Neural cell (in vitro differentiated cells): ENCODE measurements at regions not wholly inside any gene's neighbourhood (a gene's known extent, or its start where the extent isn't known, plus 50 kb on each side); places are given as distances from the start of the nearest gene placed in this dataset.

ENCODE experiments used
- H2AFZ ChIP-seq: fragments of 200-600, 300-800 bp; sonication (generic), shearing (Covaris generic); 2 replicates; pipeline ENCODE4 v1.6.0; 2014; ENCODE audit warnings: low read depth, mild to moderate bottlenecking, antibody characterized with exemption, low read length, moderate library complexity
- H3F3A ChIP-seq: fragments of 200-600 bp; shearing (Covaris generic); 2 replicates; pipeline ENCODE4 v1.6.1; 2016; ENCODE audit warnings: mild to moderate bottlenecking, moderate library complexity, mixed read lengths, antibody characterized with exemption, low read length; ENCODE audit not compliant: insufficient read depth, poor library complexity, severe bottlenecking
- H3K27ac ChIP-seq: fragments of 200-600, 300-800 bp; sonication (generic), shearing (Covaris generic); 2 replicates; pipeline ENCODE4 v1.5.1; 2014; ENCODE audit warnings: mild to moderate bottlenecking, low read length, moderate library complexity
- H3K27me3 ChIP-seq: fragments of 300-800, 200-600 bp; sonication (generic), shearing (Covaris generic); 2 replicates; pipeline ENCODE4 v1.6.0; 2014; ENCODE audit warnings: mild to moderate bottlenecking, low read depth, low read length, moderate library complexity; ENCODE audit not compliant: insufficient read depth
- H3K36me3 ChIP-seq: fragments of 300-800, 200-600 bp; sonication (generic), shearing (Covaris generic); 2 replicates; pipeline ENCODE4 v1.5.1; 2014; ENCODE audit warnings: mild to moderate bottlenecking, antibody characterized with exemption, low read length, moderate library complexity; ENCODE audit not compliant: insufficient read depth
- H3K4me2 ChIP-seq: fragments of 300-800, 200-600 bp; sonication (generic), shearing (Covaris generic); 2 replicates; pipeline ENCODE4 v1.6.0; 2014; ENCODE audit warnings: mild to moderate bottlenecking, low read length
- H3K4me3 ChIP-seq: fragments of 300-800, 200-600 bp; sonication (generic), shearing (Covaris generic); 2 replicates; pipeline ENCODE4 v1.5.1; 2014; ENCODE audit warnings: mild to moderate bottlenecking, low read length, moderate library complexity
- H3K79me2 ChIP-seq: fragments of 200-600 bp; shearing (Covaris generic); replicated peaks from 2 replicates; pipeline ENCODE4 v1.6.0; 2014; ENCODE audit warnings: mild to moderate bottlenecking, low read length, moderate library complexity; ENCODE audit not compliant: insufficient read depth
- H3K9ac ChIP-seq: fragments of 300-800, 200-600 bp; sonication (generic), shearing (Covaris generic); 2 replicates; pipeline ENCODE4 v1.6.1; 2016; ENCODE audit warnings: mild to moderate bottlenecking, low read length, mixed read lengths
- H3K9me2 ChIP-seq: fragments of 200-600 bp; shearing (Covaris generic); 2 replicates; pipeline ENCODE4 v1.6.1; 2016; ENCODE audit warnings: mild to moderate bottlenecking, low read length, mixed read lengths; ENCODE audit not compliant: insufficient read depth
- H3K9me3 ChIP-seq: fragments of 200-600, 300-800 bp; sonication (generic), shearing (Covaris generic); 2 replicates; pipeline ENCODE4 v1.6.1; 2016; ENCODE audit warnings: mild to moderate bottlenecking, mixed run types, low read length, moderate library complexity, mixed read lengths
- H4K20me1 ChIP-seq: fragments of 200-600 bp; shearing (Covaris generic); 2 replicates; pipeline ENCODE4 v1.6.1; 2016; ENCODE audit warnings: mild to moderate bottlenecking, mixed run types; ENCODE audit not compliant: insufficient read depth
- CTCF ChIP-seq: fragments of 450-650 bp; IDR thresholded peaks from 2 replicates; pipeline ENCODE4 v1.5.1; 2014; ENCODE audit warnings: antibody characterized with exemption, mild to moderate bottlenecking, moderate library complexity; ENCODE audit not compliant: poor library complexity, severe bottlenecking
- EP300 ChIP-seq: fragments of 450-650 bp; conservative IDR thresholded peaks from 2 replicates; pipeline ENCODE4 v1.6.1; 2014; ENCODE audit warnings: antibody characterized with exemption, mild to moderate bottlenecking, moderate library complexity; ENCODE audit not compliant: poor library complexity, severe bottlenecking
- EZH2 ChIP-seq: fragments of 200-600, 300-800 bp; shearing (Covaris generic), sonication (generic); IDR thresholded peaks from 2 replicates; pipeline ENCODE4 v1.6.1; 2014; ENCODE audit warnings: antibody characterized with exemption, low read length, borderline replicate concordance, mild to moderate bottlenecking; ENCODE audit not compliant: insufficient read depth, poor library complexity, severe bottlenecking
- MXI1 ChIP-seq: fragments of 450-650 bp; conservative IDR thresholded peaks from 2 replicates; pipeline ENCODE4 v1.6.1; 2014; ENCODE audit warnings: antibody characterized with exemption, mild to moderate bottlenecking; ENCODE audit not compliant: poor library complexity, severe bottlenecking
- POLR2AphosphoS5 ChIP-seq: IDR thresholded peaks from 2 replicates; pipeline ENCODE4 v1.6.1; 2012
- RAD21 ChIP-seq: fragments of 450-650 bp; conservative IDR thresholded peaks from 2 replicates; pipeline ENCODE4 v1.6.1; 2014; ENCODE audit warnings: antibody characterized with exemption, mild to moderate bottlenecking, moderate library complexity
- SMC3 ChIP-seq: fragments of 450-650 bp; conservative IDR thresholded peaks from 2 replicates; pipeline ENCODE4 v1.6.1; 2014; ENCODE audit warnings: antibody characterized with exemption, mild to moderate bottlenecking, moderate library complexity; ENCODE audit not compliant: poor library complexity
- TAF1 ChIP-seq: IDR thresholded peaks from 2 replicates; pipeline ENCODE4 v1.6.1; 2012; ENCODE audit warnings: low read depth
- TF ChIP-seq, protein P1 (sequence below): IDR thresholded peaks from 2 replicates; pipeline ENCODE4 v1.6.1; 2012; ENCODE audit warnings: borderline replicate concordance

- peaks cover 7% of the 10 kb centered on the region for H3F3A ChIP-seq
- H3K79me2 ChIP-seq = no peaks in the 10 kb centered on the region
- H3K27ac ChIP-seq = no peak overlapping the region
- no peaks in the 10 kb centered on the region for H3K9me2 ChIP-seq
- H3K9me3 ChIP-seq = no peaks in the 10 kb centered on the region
- H3K4me2 ChIP-seq = no peak overlapping the region
- no peak overlapping the region for H3K4me3 ChIP-seq
- no peaks in the 10 kb centered on the region for H3K27me3 ChIP-seq
- TF ChIP-seq EP300 (peak; percentile 95), RAD21 (no peak), MXI1 (no peak), POLR2AphosphoS5 (peak; percentile 72), EZH2 (no peak)
- H3K9ac ChIP-seq = no peak overlapping the region
- H3K36me3 ChIP-seq = no peaks in the 10 kb centered on the region
- H4K20me1 ChIP-seq = no peaks in the 10 kb centered on the region
- no peak overlapping the region for H2AFZ ChIP-seq
Measured at GRCh38 chr1:83015163-83015562, 983.8 kb downstream of the TTLL7 start.

GRCh38 chr1:83012950-83013349, 986.0 kb downstream of the TTLL7 start:
- no peaks in the 10 kb centered on the region for H3K79me2 ChIP-seq
- H3K9me3 ChIP-seq = no peaks in the 10 kb centered on the region
- H3K27me3 ChIP-seq = no peaks in the 10 kb centered on the region
- no peaks in the 10 kb centered on the region for H4K20me1 ChIP-seq
- H3K9ac ChIP-seq = no peak overlapping the region
- H3K4me3 ChIP-seq = no peak overlapping the region
- H3K4me2 ChIP-seq = no peak overlapping the region
- no peak overlapping the region for H2AFZ ChIP-seq
- no peaks in the 10 kb centered on the region for H3K9me2 ChIP-seq
- TF ChIP-seq TAF1 (no peak), SMC3 (no peak), CTCF (no peak), RAD21 (no peak), POLR2AphosphoS5 (no peak), EZH2 (no peak), MXI1 (no peak), EP300 (no peak)
- TF ChIP-seq, protein P1, sequence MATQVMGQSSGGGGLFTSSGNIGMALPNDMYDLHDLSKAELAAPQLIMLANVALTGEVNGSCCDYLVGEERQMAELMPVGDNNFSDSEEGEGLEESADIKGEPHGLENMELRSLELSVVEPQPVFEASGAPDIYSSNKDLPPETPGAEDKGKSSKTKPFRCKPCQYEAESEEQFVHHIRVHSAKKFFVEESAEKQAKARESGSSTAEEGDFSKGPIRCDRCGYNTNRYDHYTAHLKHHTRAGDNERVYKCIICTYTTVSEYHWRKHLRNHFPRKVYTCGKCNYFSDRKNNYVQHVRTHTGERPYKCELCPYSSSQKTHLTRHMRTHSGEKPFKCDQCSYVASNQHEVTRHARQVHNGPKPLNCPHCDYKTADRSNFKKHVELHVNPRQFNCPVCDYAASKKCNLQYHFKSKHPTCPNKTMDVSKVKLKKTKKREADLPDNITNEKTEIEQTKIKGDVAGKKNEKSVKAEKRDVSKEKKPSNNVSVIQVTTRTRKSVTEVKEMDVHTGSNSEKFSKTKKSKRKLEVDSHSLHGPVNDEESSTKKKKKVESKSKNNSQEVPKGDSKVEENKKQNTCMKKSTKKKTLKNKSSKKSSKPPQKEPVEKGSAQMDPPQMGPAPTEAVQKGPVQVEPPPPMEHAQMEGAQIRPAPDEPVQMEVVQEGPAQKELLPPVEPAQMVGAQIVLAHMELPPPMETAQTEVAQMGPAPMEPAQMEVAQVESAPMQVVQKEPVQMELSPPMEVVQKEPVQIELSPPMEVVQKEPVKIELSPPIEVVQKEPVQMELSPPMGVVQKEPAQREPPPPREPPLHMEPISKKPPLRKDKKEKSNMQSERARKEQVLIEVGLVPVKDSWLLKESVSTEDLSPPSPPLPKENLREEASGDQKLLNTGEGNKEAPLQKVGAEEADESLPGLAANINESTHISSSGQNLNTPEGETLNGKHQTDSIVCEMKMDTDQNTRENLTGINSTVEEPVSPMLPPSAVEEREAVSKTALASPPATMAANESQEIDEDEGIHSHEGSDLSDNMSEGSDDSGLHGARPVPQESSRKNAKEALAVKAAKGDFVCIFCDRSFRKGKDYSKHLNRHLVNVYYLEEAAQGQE = no peak
- no peaks in the 10 kb centered on the region for H3K36me3 ChIP-seq
- no peak overlapping the region for H3K27ac ChIP-seq
- peaks cover 7% of the 10 kb centered on the region for H3F3A ChIP-seq
